ENCODE measurements at regions not wholly inside any gene's neighbourhood (a gene's known extent, or its start where the extent isn't known, plus 50 kb on each side); places are given as distances from the start of the nearest gene placed in this dataset.

DNA sequence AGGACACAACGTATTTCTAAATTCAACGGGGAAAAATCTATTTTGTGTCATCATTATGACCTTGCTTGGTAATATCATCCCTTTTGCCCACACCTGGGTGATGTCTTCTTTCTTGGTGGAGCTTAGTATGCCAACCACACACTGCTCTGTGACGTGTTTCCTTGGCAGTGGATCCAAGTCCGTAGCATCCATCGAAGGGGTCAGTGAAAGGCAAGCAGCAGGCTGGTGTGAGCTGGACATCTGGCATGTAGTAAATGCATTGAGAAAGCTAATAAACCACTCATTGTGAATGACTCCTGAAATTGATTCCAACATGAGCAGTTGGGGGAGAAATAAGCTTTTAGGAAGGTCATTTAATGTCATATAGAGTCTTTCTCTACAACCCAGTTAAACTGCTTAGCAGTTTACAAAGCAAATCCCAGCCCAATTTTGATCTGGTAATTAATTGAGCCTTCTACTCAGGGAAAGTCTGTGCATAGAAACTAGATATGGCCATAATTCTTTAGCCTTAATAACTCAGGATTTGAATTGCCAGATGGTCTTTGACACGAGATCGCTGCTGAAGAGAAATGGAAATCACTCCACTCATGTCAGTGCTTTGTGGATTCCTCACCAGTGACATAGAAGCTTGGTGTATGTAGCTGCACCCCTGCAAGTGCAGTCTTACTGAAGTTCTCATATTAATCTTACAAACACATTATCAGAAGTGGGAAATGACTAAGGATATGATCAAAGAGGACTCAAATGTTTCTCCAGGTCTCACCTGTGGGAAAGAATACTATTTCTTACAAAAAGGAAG is 494.8 kb downstream of the CMPK2 start:
- DNase-seq, result no peak

DNA sequence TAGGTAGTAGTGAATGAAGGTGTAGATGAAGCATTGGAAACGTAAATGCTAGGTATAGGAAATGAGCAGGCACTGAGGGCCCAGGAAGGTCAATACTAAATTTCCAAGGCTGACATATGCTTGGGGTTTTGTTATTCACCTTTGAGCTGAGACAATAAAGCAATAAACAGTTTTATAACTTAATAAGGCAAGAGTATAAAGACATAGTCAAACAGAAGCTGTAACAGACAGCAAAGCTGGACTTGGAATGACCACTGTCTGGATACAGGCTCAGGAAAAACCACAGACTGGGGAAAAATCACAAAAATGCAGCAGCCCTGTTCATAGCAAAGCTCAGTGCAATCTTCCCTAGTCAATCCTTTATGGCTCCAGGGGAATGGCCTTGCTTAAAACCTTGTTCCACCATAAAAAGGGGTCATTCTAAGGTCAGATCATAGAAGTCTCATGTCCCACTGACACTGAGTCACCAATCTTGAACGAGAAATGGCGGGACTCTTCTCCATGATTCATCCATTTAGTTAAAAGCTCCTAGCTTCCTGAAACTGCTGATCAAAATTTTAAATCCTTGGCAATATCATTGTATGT is 493.3 kb downstream of the CMPK2 start:
- no peak for DNase-seq

DNA sequence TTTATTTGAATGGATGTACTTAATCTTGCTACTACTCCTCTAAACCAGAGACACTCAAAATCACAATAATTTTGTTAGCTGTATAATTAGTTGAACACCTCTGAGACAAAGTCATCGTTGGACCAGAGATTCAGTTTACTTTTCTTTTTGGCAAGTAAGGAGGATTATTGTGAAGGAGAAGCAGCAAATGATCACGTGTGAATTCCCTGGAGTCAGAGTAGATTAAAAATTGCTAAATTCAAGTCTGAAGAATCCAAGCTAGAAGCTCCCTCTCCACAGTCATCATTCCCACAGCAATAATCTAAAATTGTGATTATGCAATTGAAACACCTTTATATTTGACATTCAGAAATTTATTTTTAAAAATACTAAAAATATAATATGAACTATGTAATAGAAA is 484.4 kb downstream of the CMPK2 start:
- no peak for DNase-seq

DNA sequence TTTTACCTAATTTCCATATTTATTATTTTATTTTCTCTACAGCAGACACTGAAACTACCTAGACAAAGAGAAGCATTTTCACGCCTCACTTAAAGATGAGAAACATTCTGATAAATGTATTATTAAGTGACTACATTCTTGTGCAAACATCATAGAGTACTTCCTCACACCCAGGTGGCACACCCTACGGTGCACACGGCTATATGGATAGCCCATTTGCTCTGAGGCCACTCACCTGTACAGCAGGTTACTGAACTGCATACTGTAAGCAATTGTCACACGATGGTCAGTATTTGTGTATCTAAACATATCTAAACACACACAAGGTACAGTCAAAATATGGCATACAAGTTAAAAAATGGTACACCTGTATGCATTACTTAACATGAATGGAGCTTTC is 481.4 kb downstream of the CMPK2 start:
- DNase-seq, result no peak

DNA sequence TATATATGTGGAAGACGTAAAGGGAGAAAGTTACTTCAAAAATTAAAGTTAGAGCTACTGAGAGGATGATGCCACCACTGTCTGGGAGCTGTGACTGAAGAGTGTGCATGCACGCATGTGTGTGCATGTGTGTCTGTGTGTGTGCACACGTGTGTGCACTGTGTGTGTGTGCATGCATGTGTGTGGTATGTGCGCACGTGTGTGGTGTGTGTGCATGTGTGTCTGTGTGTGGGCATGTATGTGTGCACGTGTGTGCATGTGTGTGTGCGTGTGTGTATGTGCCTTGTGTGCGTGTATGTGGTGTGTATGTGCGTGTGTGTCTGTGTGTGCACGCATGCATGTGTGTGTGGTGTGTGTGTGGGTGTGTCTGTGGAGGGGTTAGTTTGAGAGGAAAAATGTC is 473.4 kb downstream of the CMPK2 start:
- DNase-seq, result no peak

DNA sequence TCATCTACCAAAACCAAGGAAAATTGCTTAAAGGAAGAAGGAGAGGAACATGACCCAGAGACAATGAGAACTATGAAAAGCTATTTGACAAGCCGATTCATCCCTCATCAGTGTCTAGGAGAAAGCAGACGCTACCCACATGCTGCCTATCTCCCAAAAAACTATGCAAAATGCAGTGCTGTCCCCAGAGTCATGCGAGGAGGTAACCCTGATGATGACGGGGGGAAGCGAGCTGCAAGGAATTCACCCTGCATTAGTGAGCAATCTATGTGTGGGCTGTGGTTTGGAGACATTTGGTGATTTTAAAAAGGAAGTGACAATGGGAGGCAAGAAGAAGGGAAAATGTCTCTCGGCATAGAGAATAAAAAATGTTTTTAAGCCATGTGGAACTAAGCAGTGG is 472.7 kb downstream of the CMPK2 start:
- no peak for DNase-seq

DNA sequence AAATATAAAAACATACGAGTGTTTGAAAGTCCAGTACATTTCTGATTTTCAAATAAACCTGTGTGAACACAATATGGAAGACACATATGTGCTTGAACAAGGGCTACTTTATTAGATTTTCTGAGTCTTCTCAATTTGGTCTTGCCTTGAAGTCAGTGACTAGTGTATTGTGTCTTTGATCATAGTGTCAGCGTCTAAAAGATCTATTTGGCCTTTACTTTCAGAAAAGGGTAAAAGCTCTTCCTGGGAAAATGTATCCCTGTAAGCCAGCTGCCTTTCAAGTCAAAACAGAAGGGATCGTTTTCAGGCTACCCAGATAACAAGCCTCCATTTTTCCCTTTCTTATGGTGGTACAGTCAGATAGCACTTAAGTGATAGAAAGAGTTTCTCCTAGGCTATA is 471.9 kb downstream of the CMPK2 start:
- DNase-seq, result no peak

DNA sequence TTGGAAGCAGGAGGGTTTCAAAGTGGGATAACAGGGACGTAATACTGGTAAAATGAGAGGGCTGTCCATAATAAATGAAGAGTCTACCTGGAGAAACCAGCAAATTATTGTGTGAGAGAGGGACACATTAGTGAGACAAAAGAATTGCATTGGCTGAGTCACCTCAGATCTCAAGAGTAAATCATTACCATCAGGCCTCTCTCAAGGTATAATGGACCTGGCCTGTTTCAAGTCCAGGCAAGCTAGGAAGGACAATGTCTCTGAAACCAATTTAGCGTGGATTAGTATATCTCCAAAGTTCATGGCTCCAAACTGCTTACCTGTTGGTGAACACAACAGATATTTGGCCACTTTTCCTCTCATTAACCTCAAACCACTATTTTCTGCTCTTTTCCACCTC is 471.4 kb downstream of the CMPK2 start:
- no peak for DNase-seq

DNA sequence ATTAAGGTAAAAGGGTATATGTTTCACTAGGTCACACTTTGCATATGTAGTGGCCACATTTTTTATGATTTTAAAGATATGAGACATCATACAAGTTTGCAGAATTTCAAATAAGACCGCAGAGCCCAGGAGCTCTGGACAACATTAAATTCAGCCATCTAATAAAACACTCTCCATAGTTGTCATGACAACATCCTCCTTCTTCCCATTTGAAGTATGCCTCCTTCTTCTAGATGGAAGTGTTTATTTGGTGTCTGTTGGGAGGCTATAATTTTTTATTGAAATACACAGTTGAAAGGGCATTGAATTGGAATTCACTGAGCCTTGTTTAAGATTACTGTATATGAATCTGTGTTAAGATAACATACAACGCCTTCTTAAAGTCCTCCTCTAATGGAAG is 467.3 kb downstream of the CMPK2 start:
- DNase-seq, result no peak

DNA sequence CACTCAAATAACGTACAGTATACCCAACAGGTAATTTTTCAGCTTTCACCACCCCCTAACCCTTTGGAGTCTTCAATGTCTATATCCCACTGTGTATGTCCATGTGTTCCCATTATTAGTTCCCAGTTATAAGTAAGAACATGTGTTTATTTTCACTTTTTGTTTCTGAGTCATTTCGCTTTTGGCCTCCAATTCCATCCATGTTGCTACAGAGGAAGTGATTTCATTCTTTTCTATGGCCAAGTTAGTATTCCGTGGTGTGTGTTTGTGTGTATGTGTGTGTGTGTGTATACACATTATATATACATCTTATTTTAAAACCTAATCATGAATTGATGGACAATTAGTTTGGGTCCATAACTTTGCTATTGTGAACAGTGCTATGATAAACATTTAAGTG is 464.4 kb downstream of the CMPK2 start:
- DNase-seq, result no peak

DNA sequence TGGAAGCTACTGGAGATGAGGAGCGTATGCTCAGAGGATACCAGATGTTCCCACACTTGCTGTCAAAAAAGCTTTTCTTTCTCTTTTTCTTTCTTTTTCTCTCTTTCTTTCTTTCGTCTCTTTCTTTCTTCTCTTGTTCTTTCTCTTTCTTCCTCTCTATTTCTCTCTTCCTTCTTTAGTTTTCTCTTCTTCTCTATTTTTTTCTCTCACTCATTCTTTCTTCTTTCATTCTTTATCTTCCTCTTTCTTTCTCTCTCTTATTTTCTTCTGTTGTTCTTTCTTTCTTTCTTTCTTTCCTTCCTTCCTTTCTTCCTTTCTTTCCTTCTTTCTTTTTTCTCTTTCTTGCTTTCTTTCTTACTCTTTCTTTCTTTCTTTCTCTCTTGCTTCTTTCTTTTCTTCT is 457.6 kb downstream of the CMPK2 start:
- no peak for DNase-seq

DNA sequence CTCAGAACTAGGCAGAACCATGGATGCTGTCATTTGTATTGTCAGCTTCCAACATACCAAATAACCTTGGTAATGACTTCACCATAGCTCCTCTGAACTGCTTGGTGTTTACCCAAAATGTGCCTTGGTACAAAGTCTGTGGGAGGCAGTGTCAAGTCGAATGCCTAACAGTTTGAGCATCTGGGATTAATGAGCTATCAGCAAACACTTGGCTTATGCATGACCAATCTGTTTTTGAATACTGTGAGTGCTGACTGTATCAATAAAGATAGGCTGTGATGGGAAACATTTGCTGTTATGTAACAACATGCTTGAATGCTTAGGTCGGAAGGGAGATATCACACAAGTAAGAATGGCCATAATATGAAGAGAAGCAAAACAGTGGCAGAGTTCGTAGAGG is 455.4 kb downstream of the CMPK2 start:
- no peak for DNase-seq

DNA sequence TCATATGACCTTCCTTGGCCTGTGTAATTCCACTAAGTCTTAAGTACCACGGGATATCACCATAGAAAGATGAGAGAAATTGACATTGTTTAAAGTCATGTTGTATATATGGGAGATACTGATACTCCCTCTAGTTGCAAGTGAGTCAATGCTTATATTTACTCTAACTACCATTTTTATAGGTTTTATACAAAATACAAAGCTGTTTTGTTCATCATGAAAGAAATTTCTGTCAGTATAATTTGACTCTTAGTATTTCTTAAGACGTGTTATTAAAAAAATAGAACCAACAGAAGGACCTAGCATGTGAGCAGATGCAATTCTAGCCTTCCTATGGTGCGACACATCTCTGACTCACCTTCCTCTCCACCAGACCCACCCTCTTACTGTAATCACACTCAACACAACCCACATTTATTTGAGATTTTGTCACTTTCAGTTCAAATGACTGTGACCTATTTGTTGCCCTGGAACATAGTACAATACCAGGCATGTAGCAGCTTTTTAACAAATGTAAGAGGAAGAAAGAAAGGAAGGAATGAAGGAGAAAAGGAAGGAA is 453.1 kb downstream of the CMPK2 start:
- no peak for DNase-seq

DNA sequence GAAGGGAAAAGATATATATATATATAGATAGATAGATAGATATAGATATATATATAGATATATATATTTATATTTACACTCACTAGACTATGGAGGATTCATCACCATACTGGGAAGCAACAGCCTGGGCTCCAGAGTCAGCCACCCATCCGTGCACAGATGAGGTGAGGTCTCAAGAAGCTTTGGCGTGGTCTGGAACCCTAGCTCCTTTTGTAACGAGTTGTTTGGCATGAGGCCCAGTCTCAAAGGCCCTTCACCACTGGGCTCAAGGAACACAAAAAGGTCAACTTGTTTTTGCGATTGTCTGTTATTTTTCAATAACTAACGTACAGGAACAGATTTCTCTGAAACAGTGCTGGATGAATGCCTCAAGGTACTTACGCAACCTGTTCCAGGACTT is 448.7 kb downstream of the CMPK2 start:
- DNase-seq, result no peak

DNA sequence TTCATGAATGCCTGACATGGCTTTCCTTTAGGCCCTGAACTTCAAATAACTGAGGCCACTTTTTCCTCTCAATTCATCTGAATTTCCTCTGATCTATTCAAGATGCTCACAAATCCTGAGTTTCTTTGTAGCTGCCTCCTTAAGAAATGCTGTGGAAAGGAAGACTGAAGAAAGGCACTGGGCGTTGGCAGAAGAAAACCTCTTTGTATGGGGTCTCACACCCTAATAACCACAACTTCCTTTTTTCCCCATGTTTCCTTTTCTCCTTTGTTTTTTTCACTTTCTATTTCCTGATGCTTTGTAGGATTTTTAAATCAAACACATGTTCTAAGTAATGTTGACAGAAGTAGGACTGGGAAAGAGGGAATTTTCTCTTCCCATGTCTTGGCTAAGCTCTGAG is 447.4 kb downstream of the CMPK2 start:
- no peak for DNase-seq

DNA sequence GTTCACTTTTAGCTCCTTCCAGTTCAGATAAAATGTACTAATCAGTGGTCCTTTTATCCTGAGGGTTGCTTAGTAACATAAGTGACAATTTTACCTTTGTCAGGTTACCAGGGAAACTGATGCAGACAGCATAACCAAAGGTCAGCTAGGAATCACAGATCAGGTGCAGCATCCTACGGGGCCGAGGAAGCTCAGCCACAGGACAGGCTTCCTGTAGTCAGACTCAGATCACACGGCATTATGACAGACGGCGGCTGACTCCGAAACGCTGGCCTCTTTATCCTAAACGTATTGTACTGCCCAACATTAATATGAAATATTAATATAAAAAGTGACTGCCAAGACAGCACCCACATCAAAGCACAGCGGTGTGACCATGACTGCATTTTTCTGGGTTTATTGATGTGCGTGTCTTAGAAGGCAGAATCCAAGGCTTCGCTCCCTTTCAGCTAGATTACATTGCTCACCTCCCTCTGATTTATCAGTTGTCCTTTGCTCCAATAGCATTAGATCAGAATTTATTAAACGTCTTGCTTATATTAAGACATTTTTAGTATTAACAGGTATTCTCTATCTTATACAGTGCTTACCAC is 444.5 kb downstream of the CMPK2 start:
- DNase-seq, result no peak

DNA sequence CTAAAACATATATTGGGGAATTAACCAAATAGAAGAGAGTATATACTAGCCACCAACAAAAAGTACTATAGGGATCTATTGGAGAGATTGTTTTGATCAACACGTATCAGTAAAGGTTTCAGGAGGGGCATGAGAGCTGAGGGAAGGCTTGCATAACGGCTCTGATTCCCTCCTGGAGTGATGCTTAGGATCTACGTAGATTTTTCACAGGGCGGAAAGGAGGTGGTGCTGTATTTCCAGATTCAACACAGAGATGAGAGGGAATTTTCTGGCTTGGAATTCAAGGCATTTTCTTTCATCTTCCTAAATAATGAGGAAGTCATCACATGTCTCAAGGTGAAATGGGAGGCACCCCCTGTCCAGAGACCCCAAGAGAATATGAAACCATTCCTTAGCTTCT is 443.8 kb downstream of the CMPK2 start:
- DNase-seq, result no peak

DNA sequence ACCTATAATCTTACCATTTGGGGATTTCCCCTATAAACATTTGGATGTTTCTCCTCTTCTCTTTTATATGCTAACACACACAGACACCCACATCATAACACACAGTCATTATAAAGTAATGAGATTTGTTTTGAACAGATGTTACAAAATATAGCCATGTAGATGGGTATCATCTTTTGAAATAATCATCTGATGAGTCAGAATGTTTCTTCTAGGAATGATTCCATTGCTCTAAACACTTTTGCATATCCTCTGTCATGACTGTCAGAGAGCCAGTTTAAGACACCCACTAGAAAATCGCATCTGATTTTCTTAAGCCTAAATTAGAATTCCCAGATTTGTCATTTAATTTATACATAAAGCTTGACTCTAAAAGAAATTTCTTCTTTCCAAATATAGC is 442.6 kb downstream of the CMPK2 start:
- no peak for DNase-seq

DNA sequence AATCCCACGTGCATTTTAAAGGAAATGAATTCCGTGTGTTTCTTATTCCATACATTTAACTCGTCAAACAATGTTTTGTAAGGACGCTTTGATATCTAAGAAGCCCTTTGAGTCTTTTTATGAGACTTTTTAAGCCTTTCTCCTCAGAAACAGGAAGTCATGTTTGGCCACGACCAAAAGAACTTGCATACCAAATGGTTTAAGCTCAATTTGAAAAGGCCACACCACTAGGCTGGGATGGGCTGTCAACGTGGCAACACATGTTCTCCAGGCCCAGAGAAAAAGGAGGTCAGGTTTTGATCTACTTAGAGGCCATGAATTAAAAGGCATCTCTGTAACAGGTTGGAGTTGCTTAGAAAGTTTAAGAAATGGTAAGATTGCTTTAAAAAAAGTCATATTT is 441.8 kb downstream of the CMPK2 start:
- no peak for DNase-seq

DNA sequence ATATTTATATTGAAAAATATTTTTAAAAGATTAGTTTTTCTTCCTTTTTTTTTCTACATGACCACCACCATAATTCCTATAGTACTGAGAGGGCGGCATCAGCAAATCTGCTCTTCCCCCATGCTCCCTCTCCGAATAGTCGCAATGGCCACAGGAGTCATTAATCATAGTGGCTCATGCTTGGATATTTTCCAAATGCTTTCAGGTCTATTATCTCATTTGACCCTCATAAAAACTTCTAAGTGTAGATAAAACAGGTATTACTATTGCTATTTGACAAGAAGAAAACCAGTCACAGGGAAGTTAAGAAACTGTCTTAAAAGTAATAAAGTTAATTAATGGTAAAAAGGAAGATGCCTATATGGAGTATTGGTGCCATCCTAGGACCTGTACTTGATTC is 440.7 kb downstream of the CMPK2 start:
- no peak for DNase-seq

DNA sequence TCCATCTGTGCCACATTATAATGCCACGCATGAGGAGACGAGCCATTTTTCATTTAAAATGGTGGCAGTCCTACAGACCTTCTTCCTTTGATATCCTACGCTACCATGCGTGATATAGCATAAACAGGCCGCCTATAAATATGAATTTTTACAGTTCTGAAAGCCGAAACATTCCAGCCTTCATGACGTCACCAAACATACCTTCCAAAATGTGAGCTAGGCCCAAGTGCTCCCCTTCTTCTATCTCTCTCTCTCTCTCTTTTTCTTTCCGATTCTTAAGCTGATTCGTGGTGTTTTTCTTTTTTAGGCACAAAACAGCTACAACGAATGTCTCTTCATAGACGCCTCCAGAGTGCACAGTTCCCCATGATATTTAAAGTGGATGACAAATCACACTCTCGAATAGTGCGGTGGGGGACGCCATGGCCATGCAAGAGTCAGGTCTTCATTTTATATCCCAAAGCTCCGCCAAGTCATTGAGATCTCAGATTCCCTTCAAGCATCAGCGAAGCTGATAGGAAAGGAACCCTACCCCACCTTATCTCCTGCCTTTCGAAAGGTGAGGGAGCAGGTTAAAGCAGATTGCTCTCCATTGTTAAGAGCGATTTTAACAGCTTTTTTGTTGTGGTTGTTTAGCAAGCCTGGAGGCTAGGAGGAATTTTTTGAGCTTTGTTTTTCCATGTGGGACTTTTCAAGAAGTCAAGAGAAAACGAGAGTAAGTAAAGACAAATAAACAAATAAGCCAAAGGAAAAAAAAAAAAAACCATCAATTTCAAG is 436.3 kb downstream of the CMPK2 start:
- no peak for DNase-seq

DNA sequence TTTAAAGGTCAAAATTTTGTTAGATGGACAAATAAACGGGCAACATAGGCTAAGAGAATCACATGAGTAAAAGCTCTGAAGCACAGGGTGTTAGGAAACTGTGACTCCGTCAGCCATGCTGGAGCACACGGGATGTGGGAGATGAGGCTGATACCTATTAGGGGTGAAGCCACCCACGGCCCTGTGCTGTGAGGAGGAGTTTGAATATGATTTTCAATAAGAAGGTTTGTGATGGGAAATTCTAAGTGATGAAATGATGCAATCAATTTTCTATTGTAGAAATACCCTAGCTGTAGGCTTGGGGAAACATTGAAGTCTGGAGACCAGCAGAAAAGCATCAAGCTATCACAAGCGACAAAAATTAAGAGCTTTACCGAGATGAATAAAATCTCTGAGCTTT is 431.3 kb downstream of the CMPK2 start:
- DNase-seq, result no peak

DNA sequence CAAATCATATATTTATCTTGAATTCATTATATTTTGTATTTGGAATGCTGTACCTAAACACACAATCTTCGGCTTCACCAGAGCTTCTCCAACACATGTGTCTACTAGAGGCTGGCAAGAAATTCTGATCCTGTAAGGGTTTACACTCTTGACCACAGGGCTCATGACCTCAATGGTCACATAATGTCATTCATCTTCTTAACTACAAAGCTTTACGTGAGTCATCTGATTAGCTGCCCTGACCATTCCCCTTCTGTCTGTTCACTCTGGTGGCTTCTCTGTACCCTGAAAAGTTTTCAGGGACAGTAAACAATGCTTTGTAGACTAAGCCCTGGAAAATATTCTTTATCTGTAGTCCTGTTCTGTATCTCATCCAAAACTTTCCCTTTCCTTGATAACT is 423.9 kb downstream of the CMPK2 start:
- DNase-seq, result no peak

Data from CD4-positive, alpha-beta T cell treated with Interleukin-15 for 1 hour (primary cell).